Loucy (cell line): ENCODE measurements at regions not wholly inside any gene's neighbourhood (a gene's known extent, or its start where the extent isn't known, plus 50 kb on each side); places are given as distances from the start of the nearest gene placed in this dataset.

Experiments used
- H2AFZ ChIP-seq: fragments of 200-600 bp; sonication (generic); 2 replicates; pipeline ENCODE4 v1.6.0; 2016; ENCODE audit warnings: antibody characterized with exemption, mild to moderate bottlenecking, low read length, moderate library complexity
- H3F3A ChIP-seq: fragments of 200-600 bp; 2 replicates; pipeline ENCODE4 v1.6.0; 2016; ENCODE audit warnings: antibody characterized with exemption, low read depth, mild to moderate bottlenecking
- H3K27me3 ChIP-seq: fragments of 200-600 bp; sonication (generic); 2 replicates; pipeline ENCODE4 v1.6.1; 2014; ENCODE audit warnings: low read length, mild to moderate bottlenecking; ENCODE audit not compliant: insufficient read depth, poor library complexity, severe bottlenecking
- H3K36me3 ChIP-seq: fragments of 200-600 bp; sonication (generic); 2 replicates; pipeline ENCODE4 v1.6.1; 2016; ENCODE audit warnings: low read length; ENCODE audit not compliant: insufficient read depth
- H3K4me1 ChIP-seq: fragments of 200-600 bp; sonication (generic); 2 replicates; pipeline ENCODE4 v1.5.1; 2014; ENCODE audit warnings: low read length, mild to moderate bottlenecking; ENCODE audit not compliant: insufficient read depth, poor library complexity, severe bottlenecking
- H3K4me2 ChIP-seq: fragments of 200-600 bp; sonication (generic); 2 replicates; pipeline ENCODE4 v1.6.0; 2014; ENCODE audit warnings: antibody characterized with exemption, low read length, low read depth, mild to moderate bottlenecking; ENCODE audit not compliant: poor library complexity, severe bottlenecking
- H3K4me3 ChIP-seq: fragments of 200-600 bp; sonication (generic); 2 replicates; pipeline ENCODE4 v1.5.1; 2014; ENCODE audit warnings: low read length, mild to moderate bottlenecking, mixed read lengths; ENCODE audit not compliant: poor library complexity, severe bottlenecking
- H3K79me2 ChIP-seq: fragments of 200-600 bp; sonication (generic); 2 replicates; pipeline ENCODE4 v1.6.1; 2014; ENCODE audit warnings: low read length; ENCODE audit not compliant: insufficient read depth
- H3K9ac ChIP-seq: fragments of 200-600 bp; sonication (generic); 2 replicates; pipeline ENCODE4 v1.6.0; 2014; ENCODE audit warnings: mild to moderate bottlenecking, low read depth, low read length, moderate library complexity; ENCODE audit not compliant: poor library complexity, severe bottlenecking
- H3K9me2 ChIP-seq: fragments of 200-600 bp; sonication (generic); replicated peaks from 2 replicates; pipeline ENCODE4 v1.6.1; 2016; ENCODE audit warnings: low read depth, low read length, mixed read lengths
- H3K9me3 ChIP-seq: fragments of 200-600 bp; sonication (generic); 2 replicates; pipeline ENCODE4 v1.6.1; 2014; ENCODE audit warnings: mild to moderate bottlenecking, antibody characterized with exemption, low read length, low read depth; ENCODE audit not compliant: insufficient read depth
- H4K20me1 ChIP-seq: fragments of 200-600 bp; sonication (generic); 2 replicates; pipeline ENCODE4 v1.6.0; 2014; ENCODE audit warnings: antibody characterized with exemption, low read length, mild to moderate bottlenecking; ENCODE audit not compliant: insufficient read depth, poor library complexity, severe bottlenecking
- EZH2phosphoT487 ChIP-seq: fragments of 200-600 bp; IDR thresholded peaks from 2 replicates; pipeline ENCODE4 v1.6.1; 2018; ENCODE audit warnings: antibody characterized with exemption, mild to moderate bottlenecking, moderate library complexity, borderline replicate concordance
- TF ChIP-seq, protein P1 (sequence below): fragments of 200-600 bp; sonication (generic); conservative IDR thresholded peaks from 2 replicates; pipeline ENCODE4 v1.5.1; 2014; ENCODE audit warnings: mild to moderate bottlenecking, antibody characterized with exemption, low read length

DNA sequence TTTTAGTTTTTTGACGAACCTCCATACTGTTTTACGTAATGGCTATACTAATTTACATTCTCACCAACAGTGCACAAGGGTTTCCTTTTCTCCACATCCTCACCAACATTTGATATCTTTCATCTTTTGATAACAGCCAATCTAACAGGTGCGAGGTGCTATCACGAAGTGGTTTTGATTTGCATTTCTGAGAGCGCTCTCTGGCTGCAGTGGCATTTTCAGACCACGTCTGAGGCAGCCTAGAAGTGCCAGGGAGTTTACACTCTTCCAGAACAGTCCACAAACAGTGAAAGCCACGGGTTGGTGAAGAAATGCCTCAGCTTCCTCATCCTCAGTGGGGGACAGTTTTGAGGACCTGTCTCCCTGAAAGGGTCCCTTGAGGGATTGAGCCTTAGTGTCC, 471.0 kb downstream of the BCOR start:
- no peak overlapping the region for H2AFZ ChIP-seq
- no peaks in the 10 kb centered on the region for H4K20me1 ChIP-seq
- H3K9me3 ChIP-seq: no peaks in the 10 kb centered on the region
- H3K4me2 ChIP-seq: no peak overlapping the region
- no peak overlapping the region for H3K4me3 ChIP-seq
- no peaks in the 10 kb centered on the region for H3K36me3 ChIP-seq
- H3K9ac ChIP-seq: no peak overlapping the region
- TF ChIP-seq, protein P1, sequence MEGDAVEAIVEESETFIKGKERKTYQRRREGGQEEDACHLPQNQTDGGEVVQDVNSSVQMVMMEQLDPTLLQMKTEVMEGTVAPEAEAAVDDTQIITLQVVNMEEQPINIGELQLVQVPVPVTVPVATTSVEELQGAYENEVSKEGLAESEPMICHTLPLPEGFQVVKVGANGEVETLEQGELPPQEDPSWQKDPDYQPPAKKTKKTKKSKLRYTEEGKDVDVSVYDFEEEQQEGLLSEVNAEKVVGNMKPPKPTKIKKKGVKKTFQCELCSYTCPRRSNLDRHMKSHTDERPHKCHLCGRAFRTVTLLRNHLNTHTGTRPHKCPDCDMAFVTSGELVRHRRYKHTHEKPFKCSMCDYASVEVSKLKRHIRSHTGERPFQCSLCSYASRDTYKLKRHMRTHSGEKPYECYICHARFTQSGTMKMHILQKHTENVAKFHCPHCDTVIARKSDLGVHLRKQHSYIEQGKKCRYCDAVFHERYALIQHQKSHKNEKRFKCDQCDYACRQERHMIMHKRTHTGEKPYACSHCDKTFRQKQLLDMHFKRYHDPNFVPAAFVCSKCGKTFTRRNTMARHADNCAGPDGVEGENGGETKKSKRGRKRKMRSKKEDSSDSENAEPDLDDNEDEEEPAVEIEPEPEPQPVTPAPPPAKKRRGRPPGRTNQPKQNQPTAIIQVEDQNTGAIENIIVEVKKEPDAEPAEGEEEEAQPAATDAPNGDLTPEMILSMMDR: no peak
- TF ChIP-seq EZH2phosphoT487: no peak
- H3K4me1 ChIP-seq: peaks cover 9% of the 10 kb centered on the region
- H3F3A ChIP-seq: no peaks in the 10 kb centered on the region
- H3K9me2 ChIP-seq: no peaks in the 10 kb centered on the region
- H3K79me2 ChIP-seq: no peaks in the 10 kb centered on the region
- H3K27me3 ChIP-seq: no peaks in the 10 kb centered on the region

DNA sequence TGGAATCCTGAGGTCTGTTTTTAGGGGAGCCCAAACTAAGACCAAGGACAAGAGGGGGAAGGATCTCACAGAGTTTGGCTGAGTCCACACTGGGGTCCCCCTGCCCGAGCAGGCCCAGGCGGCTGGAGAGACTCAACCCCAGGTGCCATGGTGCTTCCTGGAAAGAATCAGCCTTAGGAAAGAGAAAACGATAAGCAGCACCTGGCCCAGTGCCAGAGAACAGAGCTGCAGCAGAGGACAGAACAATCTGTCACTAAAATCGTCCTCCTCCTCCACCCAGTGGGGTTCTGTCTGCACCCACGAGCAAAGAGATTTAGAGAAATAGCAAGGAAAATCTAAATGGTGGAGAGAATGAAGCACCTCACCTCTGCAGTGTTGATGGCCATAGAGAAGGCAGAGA, 470.5 kb downstream of the BCOR start:
- no peaks in the 10 kb centered on the region for H3K36me3 ChIP-seq
- H2AFZ ChIP-seq: no peak overlapping the region
- no peaks in the 10 kb centered on the region for H3K79me2 ChIP-seq
- no peaks in the 10 kb centered on the region for H3F3A ChIP-seq
- no peak overlapping the region for H3K9ac ChIP-seq
- no peaks in the 10 kb centered on the region for H3K9me3 ChIP-seq
- H3K27me3 ChIP-seq: no peaks in the 10 kb centered on the region
- no peaks in the 10 kb centered on the region for H3K9me2 ChIP-seq
- H4K20me1 ChIP-seq: no peaks in the 10 kb centered on the region
- peaks cover 9% of the 10 kb centered on the region for H3K4me1 ChIP-seq
- no peak overlapping the region for H3K4me3 ChIP-seq
- TF ChIP-seq, protein P1: no peak
- no peak for TF ChIP-seq EZH2phosphoT487
- H3K4me2 ChIP-seq: no peak overlapping the region

DNA sequence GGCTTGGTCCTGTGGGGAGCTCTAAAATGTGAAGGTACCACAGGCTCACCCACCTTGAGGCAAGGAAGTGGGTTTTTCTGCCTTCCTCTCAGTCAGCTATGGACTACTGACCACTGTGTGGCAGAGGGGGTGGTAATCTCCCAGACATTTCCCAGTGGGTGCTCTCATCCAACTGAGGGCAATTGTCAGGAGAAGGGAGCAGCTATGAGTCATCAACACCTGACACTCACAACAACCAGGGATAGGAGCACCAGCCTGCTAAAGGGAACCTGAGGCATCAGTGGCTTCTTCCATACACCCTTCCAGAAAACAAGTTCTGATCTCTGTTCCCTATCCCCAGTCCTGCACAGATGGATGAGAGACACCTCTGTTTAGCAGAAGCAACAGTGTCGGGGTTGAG, 468.8 kb downstream of the BCOR start:
- H3K4me1 ChIP-seq: peaks cover 25% of the 10 kb centered on the region
- H2AFZ ChIP-seq: no peak overlapping the region
- no peak overlapping the region for H3K4me2 ChIP-seq
- H4K20me1 ChIP-seq: no peaks in the 10 kb centered on the region
- H3K36me3 ChIP-seq: no peaks in the 10 kb centered on the region
- H3K27me3 ChIP-seq: no peaks in the 10 kb centered on the region
- H3F3A ChIP-seq: no peaks in the 10 kb centered on the region
- no peaks in the 10 kb centered on the region for H3K79me2 ChIP-seq
- TF ChIP-seq, protein P1: no peak
- TF ChIP-seq EZH2phosphoT487: no peak
- H3K9me3 ChIP-seq: no peaks in the 10 kb centered on the region
- H3K9me2 ChIP-seq: no peaks in the 10 kb centered on the region
- no peak overlapping the region for H3K4me3 ChIP-seq
- no peak overlapping the region for H3K9ac ChIP-seq
